DMS53 (cell line): ENCODE measurements at regions not wholly inside any gene's neighbourhood (a gene's known extent, or its start where the extent isn't known, plus 50 kb on each side); places are given as distances from the start of the nearest gene placed in this dataset.
"Not testable (repeated sequence)": the region's sequence is repeated elsewhere in the genome, so short reads cannot be mapped to it uniquely, and the experiment has no call there.

Experiments
- DNase-seq: peaks from one replicate; lab custom pipeline; 2025; lab: John Stamatoyannopoulos, UW

GRCh38 chr5:150960791-150961396 lies 56.1 kb upstream of the ZNF300 start:
- peak; percentile 52 for DNase-seq

- DNase-seq: not testable (repeated sequence)
Observed at GRCh38 chr5:150960323-150960722, 55.5 kb upstream of the ZNF300 start.
